Activated CD4-positive, alpha-beta memory T cell treated with anti-CD3 and anti-CD28 coated beads for 36 hours (primary cell): ENCODE measurements at regions not wholly inside any gene's neighbourhood (a gene's known extent, or its start where the extent isn't known, plus 50 kb on each side); places are given as distances from the start of the nearest gene placed in this dataset.
"Not testable (repeated sequence)": the region's sequence is repeated elsewhere in the genome, so short reads cannot be mapped to it uniquely, and the experiment has no call there.

Experiments used
- CTCF ChIA-PET: fragments of 350-600 bp; sonication (Branson Sonifier 250); formaldehyde crosslinking; loops from one replicate; lab custom pipeline; 2021; ENCODE audit warnings: antibody characterized with exemption, inconsistent platforms; lab: Charles Lee
- POLR2A ChIA-PET: fragments of 350-600 bp; sonication (Branson Sonifier 250); formaldehyde crosslinking; loops from one replicate; lab custom pipeline; 2021; ENCODE audit warnings: antibody characterized with exemption; lab: Charles Lee
- DNase-seq: peaks from one replicate; pipeline ENCODE4 v3.0.0-alpha.2; 2020
- H3K27ac Mint-ChIP-seq: one replicate; pipeline ENCODE4 v1.8.0; 2021; ENCODE audit warnings: mixed read lengths
- H3K27me3 Mint-ChIP-seq: one replicate; pipeline ENCODE4 v1.8.0; 2021; ENCODE audit warnings: mixed read lengths
- H3K36me3 Mint-ChIP-seq: one replicate; pipeline ENCODE4 v1.8.0; 2021; ENCODE audit warnings: mixed read lengths
- H3K4me1 Mint-ChIP-seq: one replicate; pipeline ENCODE4 v1.8.0; 2021; ENCODE audit warnings: low read depth, mixed read lengths
- H3K4me3 Mint-ChIP-seq: one replicate; pipeline ENCODE4 v1.8.0; 2021; ENCODE audit warnings: mild to moderate bottlenecking, mixed read lengths
- H3K9me3 Mint-ChIP-seq: one replicate; pipeline ENCODE4 v1.8.0; 2021; ENCODE audit warnings: mixed read lengths
- intact Hi-C: fragments of 100-400 bp; cut with micrococcal nuclease; formaldehyde crosslinking; loops from one replicate; pipeline ENCODE4 v1.15.1; 2023

- no peaks in the 10 kb centered on the region for H3K27me3 Mint-ChIP-seq
- ChIA-PET CTCF (no interaction called here), POLR2A (no interaction called here)
- DNase-seq = no peak
- H3K9me3 Mint-ChIP-seq = peaks cover 15% of the 10 kb centered on the region
- no peaks in the 10 kb centered on the region for H3K4me1 Mint-ChIP-seq
- H3K36me3 Mint-ChIP-seq = no peaks in the 10 kb centered on the region
- no peak overlapping the region for H3K4me3 Mint-ChIP-seq
- intact Hi-C loops = no loop called here
- H3K27ac Mint-ChIP-seq = no peak overlapping the region
Measured at GRCh38 chr4:126993351-126993750, 639.4 kb upstream of the INTU start.

DNA sequence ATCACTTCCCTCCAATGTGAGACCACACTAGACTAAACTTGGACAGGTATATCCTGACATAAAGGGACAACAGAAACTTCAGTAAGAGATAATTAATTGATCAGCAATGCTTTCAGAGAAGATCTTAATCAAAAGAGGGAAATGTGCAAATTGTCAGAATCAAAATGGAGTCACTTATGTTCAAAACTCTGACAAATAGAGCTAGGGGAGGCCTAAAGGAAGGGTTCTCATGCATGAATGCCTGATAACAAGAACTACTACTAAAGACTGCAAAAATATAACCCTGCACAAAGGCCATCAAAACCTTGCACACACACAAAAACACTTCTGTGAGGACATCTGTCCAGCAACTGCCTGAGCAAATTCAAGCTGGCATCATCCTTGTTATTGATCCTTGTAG, 637.5 kb upstream of the INTU start:
- H3K36me3 Mint-ChIP-seq = no peaks in the 10 kb centered on the region
- intact Hi-C loops = no loop called here
- no peak overlapping the region for H3K4me3 Mint-ChIP-seq
- H3K27ac Mint-ChIP-seq = no peak overlapping the region
- no peaks in the 10 kb centered on the region for H3K4me1 Mint-ChIP-seq
- ChIA-PET POLR2A (no interaction called here), CTCF (no interaction called here)
- H3K27me3 Mint-ChIP-seq = no peaks in the 10 kb centered on the region
- H3K9me3 Mint-ChIP-seq = peaks cover 15% of the 10 kb centered on the region
- no peak for DNase-seq

- Mint-ChIP-seq H3K36me3 (no peaks in the 10 kb centered on the region), H3K4me3 (no peak overlapping the region), H3K27me3 (no peaks in the 10 kb centered on the region), H3K9me3 (peaks cover 3% of the 10 kb centered on the region), H3K27ac (no peak overlapping the region), H3K4me1 (no peaks in the 10 kb centered on the region)
- no peak for DNase-seq
- intact Hi-C loops = no loop called here
- ChIA-PET CTCF (no interaction called here), POLR2A (no interaction called here)
Measured at GRCh38 chr4:127000110-127000509, 632.6 kb upstream of the INTU start.

DNA sequence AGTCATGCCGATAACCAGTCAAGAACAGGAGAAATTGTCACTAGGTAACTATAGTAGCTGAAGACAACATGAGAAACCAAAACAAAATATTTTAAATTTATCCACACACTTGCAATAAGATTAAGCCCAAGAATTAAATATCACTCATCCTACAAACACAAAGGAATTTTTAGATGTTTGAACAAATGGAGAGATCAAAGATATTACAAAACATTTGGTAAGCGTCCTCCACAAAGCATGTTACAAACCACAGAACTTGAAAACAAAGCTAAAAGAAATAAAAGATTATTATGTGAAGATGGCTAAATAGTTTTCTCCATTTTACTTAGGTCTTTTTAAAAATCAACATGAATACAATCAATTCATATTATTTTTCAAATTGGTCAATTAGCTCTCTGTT, 631.9 kb upstream of the INTU start:
- Mint-ChIP-seq H3K27ac (no peak overlapping the region), H3K4me1 (no peaks in the 10 kb centered on the region), H3K9me3 (peaks cover 3% of the 10 kb centered on the region), H3K4me3 (no peak overlapping the region), H3K27me3 (no peaks in the 10 kb centered on the region), H3K36me3 (no peaks in the 10 kb centered on the region)
- DNase-seq = no peak
- POLR2A ChIA-PET = no interaction called here
- intact Hi-C loops = no loop called here
- CTCF ChIA-PET = no interaction called here

GRCh38 chr4:127001933-127002332, 630.8 kb upstream of the INTU start:
- CTCF ChIA-PET = no interaction called here
- DNase-seq = no peak
- H3K4me1 Mint-ChIP-seq = no peaks in the 10 kb centered on the region
- intact Hi-C loops = no loop called here
- no peaks in the 10 kb centered on the region for H3K36me3 Mint-ChIP-seq
- H3K27ac Mint-ChIP-seq = no peak overlapping the region
- no peak overlapping the region for H3K4me3 Mint-ChIP-seq
- no peaks in the 10 kb centered on the region for H3K27me3 Mint-ChIP-seq
- peaks cover 3% of the 10 kb centered on the region for H3K9me3 Mint-ChIP-seq
- POLR2A ChIA-PET = no interaction called here

- no peaks in the 10 kb centered on the region for H3K4me1 Mint-ChIP-seq
- no peaks in the 10 kb centered on the region for H3K36me3 Mint-ChIP-seq
- peaks cover 2% of the 10 kb centered on the region for H3K9me3 Mint-ChIP-seq
- H3K27ac Mint-ChIP-seq = no peak overlapping the region
- no peak overlapping the region for H3K4me3 Mint-ChIP-seq
- intact Hi-C loops = no loop called here
- H3K27me3 Mint-ChIP-seq = no peaks in the 10 kb centered on the region
- CTCF ChIA-PET = no interaction called here
- DNase-seq = no peak
- POLR2A ChIA-PET = no interaction called here
Measured at GRCh38 chr4:127006446-127006877, 626.3 kb upstream of the INTU start.

DNA sequence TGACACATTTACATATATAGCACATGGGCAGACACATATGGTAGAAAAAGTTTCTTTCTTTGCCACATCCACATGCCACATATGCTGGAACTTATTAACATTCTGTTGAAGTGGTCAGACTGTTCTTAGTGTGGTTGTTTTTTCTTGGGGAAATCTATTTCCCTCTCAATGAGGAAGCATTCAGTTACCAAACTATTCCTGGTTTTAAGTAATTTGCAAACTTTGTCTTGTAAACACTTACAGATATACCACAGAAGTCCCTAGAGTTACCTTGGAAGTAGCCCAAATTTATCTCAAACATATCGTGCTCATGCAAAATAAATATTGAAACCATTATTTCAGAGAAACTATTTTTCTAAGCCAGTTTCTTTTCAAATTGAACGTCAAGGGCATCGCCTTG, 625.5 kb upstream of the INTU start:
- no peaks in the 10 kb centered on the region for H3K36me3 Mint-ChIP-seq
- ChIA-PET POLR2A (no interaction called here), CTCF (no interaction called here)
- no peaks in the 10 kb centered on the region for H3K4me1 Mint-ChIP-seq
- no peaks in the 10 kb centered on the region for H3K27me3 Mint-ChIP-seq
- peaks cover 2% of the 10 kb centered on the region for H3K9me3 Mint-ChIP-seq
- intact Hi-C loops = no loop called here
- no peak for DNase-seq
- no peak overlapping the region for H3K4me3 Mint-ChIP-seq
- no peak overlapping the region for H3K27ac Mint-ChIP-seq

DNA sequence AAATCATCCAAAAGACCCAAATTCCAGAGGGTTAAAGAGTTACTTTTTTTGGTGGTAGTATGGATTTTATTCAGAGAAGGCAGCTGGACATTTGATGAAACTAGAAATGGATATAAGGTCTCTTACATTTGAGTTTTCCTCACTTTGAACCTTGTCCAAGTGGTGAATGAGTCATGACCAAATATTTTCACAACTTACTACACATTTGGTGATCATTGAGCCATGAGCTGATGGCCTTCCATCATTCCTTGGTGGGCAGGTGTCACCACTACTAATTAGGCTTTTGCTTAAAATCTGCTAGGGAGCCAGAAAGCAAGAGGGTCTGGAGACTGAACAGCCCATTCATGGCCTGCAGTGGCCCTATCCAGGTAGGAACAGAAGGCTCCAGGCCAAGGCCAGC, 620.2 kb upstream of the INTU start:
- no peak overlapping the region for H3K4me3 Mint-ChIP-seq
- no peak for DNase-seq
- no peaks in the 10 kb centered on the region for H3K27me3 Mint-ChIP-seq
- H3K36me3 Mint-ChIP-seq = no peaks in the 10 kb centered on the region
- H3K4me1 Mint-ChIP-seq = no peaks in the 10 kb centered on the region
- ChIA-PET CTCF (no interaction called here), POLR2A (no interaction called here)
- peaks cover 5% of the 10 kb centered on the region for H3K9me3 Mint-ChIP-seq
- H3K27ac Mint-ChIP-seq = no peak overlapping the region
- intact Hi-C loops = no loop called here

DNA sequence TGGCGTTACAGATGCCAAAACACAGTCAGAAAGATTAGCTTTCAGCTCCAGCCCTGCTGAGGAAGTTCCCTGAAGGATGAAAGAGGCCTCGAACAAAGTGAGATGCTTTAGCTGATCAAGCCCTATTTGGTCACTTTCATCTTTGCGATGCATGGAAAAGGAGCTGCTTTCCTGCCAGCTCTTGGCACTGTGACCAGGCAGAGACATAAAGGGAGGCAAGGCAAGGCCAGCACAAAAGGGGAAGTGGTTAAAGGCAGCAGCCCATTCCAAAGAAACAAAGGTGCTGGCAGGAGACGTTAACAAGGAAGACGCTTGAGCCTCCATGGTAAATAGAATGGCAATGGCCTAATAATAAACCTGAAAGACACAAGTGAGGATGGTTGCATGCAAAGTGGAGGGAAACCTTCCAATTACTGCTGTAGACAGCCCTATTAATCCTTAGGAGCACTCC, 617.1 kb upstream of the INTU start:
- ChIA-PET POLR2A (no interaction called here), CTCF (interaction anchor here (0.6 kb wide), 1 partner anchor 18 kb away, joined by 4 read pairs; no protein-coding TSS in a partner anchor)
- Mint-ChIP-seq H3K4me1 (no peaks in the 10 kb centered on the region), H3K4me3 (no peak overlapping the region), H3K9me3 (peaks cover 7% of the 10 kb centered on the region), H3K27ac (no peak overlapping the region), H3K36me3 (no peaks in the 10 kb centered on the region), H3K27me3 (no peaks in the 10 kb centered on the region)
- intact Hi-C loops = loop anchor here (2.0 kb wide), 1 partner anchor 19 kb away; no protein-coding TSS in a partner anchor
- DNase-seq = no peak

GRCh38 chr4:127018381-127018780, 614.4 kb upstream of the INTU start:
- Mint-ChIP-seq H3K27ac (no peak overlapping the region), H3K9me3 (peaks cover 7% of the 10 kb centered on the region), H3K36me3 (no peaks in the 10 kb centered on the region), H3K4me3 (no peak overlapping the region), H3K4me1 (no peaks in the 10 kb centered on the region), H3K27me3 (no peaks in the 10 kb centered on the region)
- DNase-seq = no peak
- intact Hi-C loops = no loop called here
- ChIA-PET POLR2A (no interaction called here), CTCF (no interaction called here)

GRCh38 chr4:127020831-127021230, 611.9 kb upstream of the INTU start:
- POLR2A ChIA-PET, H3K36me3 Mint-ChIP-seq, H3K27ac Mint-ChIP-seq, H3K27me3 Mint-ChIP-seq, H3K4me1 Mint-ChIP-seq, intact Hi-C loops, H3K4me3 Mint-ChIP-seq, H3K9me3 Mint-ChIP-seq, CTCF ChIA-PET, DNase-seq: not testable (repeated sequence)

DNA sequence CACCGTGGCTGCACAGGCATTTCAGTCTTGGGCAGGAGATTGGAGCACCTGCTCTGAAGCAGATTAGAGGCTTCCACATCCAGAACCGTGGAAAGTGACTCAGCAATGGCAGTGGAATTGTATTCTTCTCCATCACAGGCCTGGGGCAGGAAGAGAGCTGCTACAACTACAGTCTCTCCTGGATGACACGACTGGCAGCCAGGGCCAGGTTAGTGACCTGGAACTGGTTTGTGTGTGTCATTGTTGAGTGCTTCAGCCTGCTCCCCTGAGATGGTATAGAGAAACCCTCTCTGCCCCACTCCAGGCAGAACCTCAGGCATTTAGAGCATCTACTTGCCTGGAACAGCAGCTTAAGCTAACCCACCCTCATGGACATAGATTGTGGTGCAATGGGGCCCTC, 596.5 kb upstream of the INTU start:
- no peak overlapping the region for H3K4me3 Mint-ChIP-seq
- no peak overlapping the region for H3K27ac Mint-ChIP-seq
- POLR2A ChIA-PET = no interaction called here
- H3K36me3 Mint-ChIP-seq = no peaks in the 10 kb centered on the region
- intact Hi-C loops = no loop called here
- CTCF ChIA-PET = no interaction called here
- H3K4me1 Mint-ChIP-seq = no peaks in the 10 kb centered on the region
- H3K27me3 Mint-ChIP-seq = no peaks in the 10 kb centered on the region
- peaks cover 8% of the 10 kb centered on the region for H3K9me3 Mint-ChIP-seq
- DNase-seq = no peak

DNA sequence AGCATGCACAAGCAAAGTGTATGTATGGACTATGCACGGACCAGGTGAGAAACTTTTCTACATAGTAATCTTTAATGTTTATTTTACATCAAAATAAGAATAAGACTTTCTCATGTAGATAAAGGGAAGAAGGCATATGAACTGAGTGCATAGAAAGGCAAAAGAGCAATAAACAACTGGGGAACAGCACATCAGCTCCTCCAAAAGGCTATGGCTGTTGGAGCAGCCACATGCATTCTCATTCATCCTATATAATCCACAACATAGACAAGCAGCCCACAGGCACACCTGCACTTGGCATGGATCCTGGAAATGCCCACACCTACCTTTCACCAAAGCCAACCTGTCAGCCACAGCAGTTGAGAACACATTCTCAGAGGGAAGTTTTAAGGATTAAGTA, 586.9 kb upstream of the INTU start:
- ChIA-PET POLR2A (no interaction called here), CTCF (no interaction called here)
- Mint-ChIP-seq H3K27ac (no peak overlapping the region), H3K4me3 (no peak overlapping the region), H3K27me3 (no peaks in the 10 kb centered on the region), H3K36me3 (no peaks in the 10 kb centered on the region), H3K9me3 (no peaks in the 10 kb centered on the region), H3K4me1 (no peaks in the 10 kb centered on the region)
- intact Hi-C loops = no loop called here
- no peak for DNase-seq
